Mesenchymal stem cell (in vitro differentiated cells and primary cell): ENCODE measurements at regions not wholly inside any gene's neighbourhood (a gene's known extent, or its start where the extent isn't known, plus 50 kb on each side); places are given as distances from the start of the nearest gene placed in this dataset.

Source experiments
- DNase-seq: peaks from one replicate; pipeline ENCODE4 v3.0.0-alpha.2; 2013
- H2AFZ ChIP-seq: one replicate; pipeline ENCODE4 v1.6.1; 2013; ENCODE audit warnings: low read depth, mild to moderate bottlenecking, control low read depth, inconsistent platforms, low read length, moderate library complexity
- H2AK5ac ChIP-seq: 2 replicates; pipeline ENCODE4 v1.6.1; 2013; ENCODE audit warnings: low read length, moderate library complexity, mild to moderate bottlenecking, inconsistent platforms; ENCODE audit not compliant: severe bottlenecking
- H2BK120ac ChIP-seq: one replicate; pipeline ENCODE4 v1.6.1; 2013; ENCODE audit warnings: low read depth, mild to moderate bottlenecking, inconsistent platforms, low read length, moderate library complexity
- H2BK12ac ChIP-seq, 2 experiments: one replicate each; pipeline ENCODE4 v1.6.1; 2013; ENCODE audit warnings: inconsistent platforms in 2 of 2, low read length in 2 of 2, mild to moderate bottlenecking in 2 of 2, moderate library complexity in 2 of 2, control low read depth in 1 of 2
- H2BK15ac ChIP-seq: one replicate; pipeline ENCODE4 v1.6.1; 2013; ENCODE audit warnings: mild to moderate bottlenecking, low read depth, inconsistent platforms; ENCODE audit not compliant: poor library complexity, severe bottlenecking
- H2BK5ac ChIP-seq: 2 replicates; pipeline ENCODE4 v1.6.1; 2013; ENCODE audit warnings: low read depth, mild to moderate bottlenecking, low read length, control low read depth, inconsistent platforms; ENCODE audit not compliant: poor library complexity, severe bottlenecking
- H3K14ac ChIP-seq, 2 experiments: one replicate each; pipeline ENCODE4 v1.6.1; 2013; ENCODE audit warnings: inconsistent platforms in 2 of 2, low read length in 2 of 2, control low read depth in 1 of 2, mild to moderate bottlenecking in 1 of 2, moderate library complexity in 1 of 2
- H3K18ac ChIP-seq, 2 experiments: one replicate each; pipeline ENCODE4 v1.6.1; 2013; ENCODE audit warnings: inconsistent platforms in 2 of 2, low read length in 2 of 2, control low read depth in 1 of 2, low read depth in 1 of 2, mild to moderate bottlenecking in 1 of 2
- H3K23ac ChIP-seq, 2 experiments: one replicate each; pipeline ENCODE4 v1.6.1; 2013; ENCODE audit warnings: inconsistent platforms in 2 of 2, low read length in 2 of 2, mild to moderate bottlenecking in 2 of 2, moderate library complexity in 2 of 2, control low read depth in 1 of 2
- H3K27ac ChIP-seq: 2 replicates; pipeline ENCODE4 v1.5.1; 2013; ENCODE audit warnings: mild to moderate bottlenecking, moderate library complexity, low read length, control low read depth, inconsistent platforms; ENCODE audit not compliant: poor library complexity, severe bottlenecking
- H3K27me3 ChIP-seq, 2 experiments: 2 replicates each; pipeline versions ENCODE4 v1.6.1 to v1.7.0; 2013; ENCODE audit warnings: low read length in 2 of 2, mild to moderate bottlenecking in 2 of 2, moderate library complexity in 2 of 2, control low read depth in 1 of 2, inconsistent platforms in 1 of 2; ENCODE audit not compliant: control insufficient read depth in 1 of 2, insufficient read depth in 1 of 2
- H3K36me3 ChIP-seq, 2 experiments: 2 replicates each; pipeline versions ENCODE4 v1.6.1 to v1.7.0; 2013; ENCODE audit warnings: low read length in 2 of 2, control low read depth in 1 of 2, inconsistent platforms in 1 of 2, low read depth in 1 of 2, mild to moderate bottlenecking in 1 of 2; ENCODE audit not compliant: insufficient read depth in 2 of 2, control insufficient read depth in 1 of 2
- H3K4ac ChIP-seq, 2 experiments: one replicate each; pipeline ENCODE4 v1.6.1; 2013; ENCODE audit warnings: inconsistent platforms in 2 of 2, low read length in 2 of 2, mild to moderate bottlenecking in 2 of 2, moderate library complexity in 2 of 2, control low read depth in 1 of 2, low read depth in 1 of 2
- H3K4me1 ChIP-seq: 2 replicates; pipeline ENCODE4 v1.6.1; 2013; ENCODE audit warnings: low read depth, low read length, control low read depth; ENCODE audit not compliant: control insufficient read depth, insufficient read depth
- H3K4me2 ChIP-seq: 2 replicates; pipeline ENCODE4 v1.6.1; 2013; ENCODE audit warnings: low read length, mild to moderate bottlenecking, inconsistent platforms; ENCODE audit not compliant: poor library complexity, severe bottlenecking
- H3K4me3 ChIP-seq, 2 experiments: 2 replicates each; pipeline versions ENCODE4 v1.5.1 to v1.7.0; 2013; ENCODE audit warnings: low read length in 2 of 2, mild to moderate bottlenecking in 2 of 2, control low read depth in 1 of 2, low read depth in 1 of 2; ENCODE audit not compliant: insufficient read depth in 1 of 2
- H3K79me1 ChIP-seq: replicated peaks from 2 replicates; pipeline ENCODE4 v1.6.1; 2013; ENCODE audit warnings: mild to moderate bottlenecking, control low read depth, low read length, inconsistent platforms; ENCODE audit not compliant: poor library complexity, severe bottlenecking
- H3K9ac ChIP-seq: 2 replicates; pipeline ENCODE4 v1.7.0; 2013; ENCODE audit warnings: mild to moderate bottlenecking, low read length, moderate library complexity
- H3K9me3 ChIP-seq: 2 replicates; pipeline ENCODE4 v1.7.0; 2013; ENCODE audit warnings: mild to moderate bottlenecking, low read length; ENCODE audit not compliant: control insufficient read depth
- H4K8ac ChIP-seq: one replicate; pipeline ENCODE4 v1.6.1; 2013; ENCODE audit warnings: inconsistent platforms, mild to moderate bottlenecking, low read length, moderate library complexity
- H4K91ac ChIP-seq: one replicate; pipeline ENCODE4 v1.6.1; 2013; ENCODE audit warnings: mild to moderate bottlenecking, low read length, inconsistent platforms
- WGBS: methylation state at CpG from one replicate; pipeline ENCODE4 v1.1.7; 2013; ENCODE audit warnings: mixed read lengths; 5-methylcytosine and 5-hydroxymethylcytosine counted together

- H3K4ac ChIP-seq, result no peak overlapping the region
These were observed 112.8 kb downstream of the MAGEB5 start for GRCh38 chrX:26328608-26329319.

GRCh38 chrX:26309262-26309661 is 93.3 kb downstream of the MAGEB5 start:
- peaks cover 3% of the 10 kb centered on the region for H3K9me3 ChIP-seq
- H3K27ac ChIP-seq, result no peak overlapping the region
- no peak overlapping the region for H2AFZ ChIP-seq
- H2BK5ac ChIP-seq, result no peak overlapping the region
- H2BK12ac ChIP-seq, result no peak overlapping the region
- no peak overlapping the region for H2BK15ac ChIP-seq
- no peak overlapping the region for H2BK120ac ChIP-seq
- H3K79me1 ChIP-seq, result no peaks in the 10 kb centered on the region
- H3K4ac ChIP-seq, result no peak overlapping the region
- H3K36me3 ChIP-seq, result no peaks in the 10 kb centered on the region
- no peak overlapping the region for H3K9ac ChIP-seq
- H3K4me3 ChIP-seq, result no peak overlapping the region
- no peaks in the 10 kb centered on the region for H3K4me1 ChIP-seq
- no peak overlapping the region for H3K18ac ChIP-seq
- DNase-seq, result no peak
- H3K27me3 ChIP-seq, result no peaks in the 10 kb centered on the region
- no peak overlapping the region for H3K4me2 ChIP-seq
- H3K14ac ChIP-seq, result no peak overlapping the region
- H3K23ac ChIP-seq, result no peak overlapping the region
- no peak overlapping the region for H2AK5ac ChIP-seq
- no peak overlapping the region for H4K91ac ChIP-seq
- H4K8ac ChIP-seq, result no peak overlapping the region

More at GRCh38 chrX:26328608-26329319, 112.8 kb downstream of the MAGEB5 start:
- no peak overlapping the region for H2AK5ac ChIP-seq
- H4K8ac ChIP-seq, result no peak overlapping the region
- H3K9ac ChIP-seq, result no peak overlapping the region
- no peak for DNase-seq
- H3K27me3 ChIP-seq, result no peaks in the 10 kb centered on the region
- H3K27ac ChIP-seq, result peak overlapping the region; percentile 64
- H2BK5ac ChIP-seq, result no peak overlapping the region
- no peaks in the 10 kb centered on the region for H3K79me1 ChIP-seq
- no peaks in the 10 kb centered on the region for H3K4me1 ChIP-seq
- H3K18ac ChIP-seq, result no peak overlapping the region
- no peaks in the 10 kb centered on the region for H3K36me3 ChIP-seq
- 44% methylated on average over 3 of the region's 3 CpGs for WGBS
- H2BK15ac ChIP-seq, result no peak overlapping the region
- no peak overlapping the region for H2BK12ac ChIP-seq
- H2AFZ ChIP-seq, result no peak overlapping the region
- peaks cover 7% of the 10 kb centered on the region for H3K9me3 ChIP-seq
- H4K91ac ChIP-seq, result no peak overlapping the region
- H3K14ac ChIP-seq, result no peak overlapping the region
- H3K4me2 ChIP-seq, result no peak overlapping the region
- H3K23ac ChIP-seq, result no peak overlapping the region
- no peak overlapping the region for H2BK120ac ChIP-seq
- no peak overlapping the region for H3K4me3 ChIP-seq

GRCh38 chrX:26295425-26295824 is 79.5 kb downstream of the MAGEB5 start:
- Histone ChIP-seq H3K27ac (no peak overlapping the region), H3K14ac (no peak overlapping the region)

GRCh38 chrX:26286836-26287235 is 70.9 kb downstream of the MAGEB5 start:
- Histone ChIP-seq H3K4me3 (no peak overlapping the region), H4K8ac (no peak overlapping the region), H4K91ac (no peak overlapping the region), H2BK5ac (no peak overlapping the region), H3K9ac (no peak overlapping the region), H3K18ac (no peak overlapping the region), H3K4ac (no peak overlapping the region), H2BK15ac (no peak overlapping the region), H3K23ac (no peak overlapping the region), H2BK12ac (no peak overlapping the region), H3K14ac (no peak overlapping the region), H2AFZ (no peak overlapping the region), H3K4me2 (no peak overlapping the region), H3K27ac (no peak overlapping the region), H2AK5ac (no peak overlapping the region), H3K36me3 (no peaks in the 10 kb centered on the region), H2BK120ac (no peak overlapping the region), H3K4me1 (no peaks in the 10 kb centered on the region), H3K9me3 (no peaks in the 10 kb centered on the region), H3K79me1 (no peaks in the 10 kb centered on the region), H3K27me3 (no peaks in the 10 kb centered on the region)
- no peak for DNase-seq
- WGBS, result 93% methylated on average over 7 of the region's 9 CpGs

More at GRCh38 chrX:26295425-26295824, 79.5 kb downstream of the MAGEB5 start:
- no peak overlapping the region for H2BK15ac ChIP-seq
- H3K36me3 ChIP-seq, result no peaks in the 10 kb centered on the region
- no peak overlapping the region for H2BK120ac ChIP-seq
- no peak overlapping the region for H3K9ac ChIP-seq
- H3K79me1 ChIP-seq, result no peaks in the 10 kb centered on the region
- no peak overlapping the region for H3K4me3 ChIP-seq
- no peaks in the 10 kb centered on the region for H3K4me1 ChIP-seq
- no peaks in the 10 kb centered on the region for H3K9me3 ChIP-seq
- H4K8ac ChIP-seq, result no peak overlapping the region
- H4K91ac ChIP-seq, result no peak overlapping the region
- H3K4ac ChIP-seq, result no peak overlapping the region
- WGBS, result no CpG with 5 or more reads among the region's 1 CpG
- H2BK5ac ChIP-seq, result no peak overlapping the region
- no peak overlapping the region for H3K4me2 ChIP-seq
- no peak overlapping the region for H2AK5ac ChIP-seq
- H2BK12ac ChIP-seq, result no peak overlapping the region
- no peak for DNase-seq
- no peaks in the 10 kb centered on the region for H3K27me3 ChIP-seq
- H3K18ac ChIP-seq, result no peak overlapping the region
- H2AFZ ChIP-seq, result no peak overlapping the region
- no peak overlapping the region for H3K23ac ChIP-seq
